HepG2 (cell line): ENCODE measurements at regions not wholly inside any gene's neighbourhood (a gene's known extent, or its start where the extent isn't known, plus 50 kb on each side); places are given as distances from the start of the nearest gene placed in this dataset.

Experiments
- ARID4A ChIP-seq: sonication (generic); formaldehyde crosslinking; IDR thresholded peaks from 2 replicates; pipeline ENCODE4 v1.5.0; 2020; ENCODE audit warnings: mild to moderate bottlenecking, missing genetic modification reagents, borderline replicate concordance
- ASH2L ChIP-seq: fragments of 300-600, 200-600 bp; sonication (generic); IDR thresholded peaks from 2 replicates; pipeline ENCODE4 v1.7.0; 2017; ENCODE audit warnings: low read depth, mild to moderate bottlenecking, moderate library complexity, mixed read lengths, low read length; ENCODE audit not compliant: insufficient read length
- JDP2 ChIP-seq: sonication (generic); formaldehyde crosslinking; IDR thresholded peaks from 2 replicates; pipeline ENCODE4 v1.8.1; 2022; ENCODE audit warnings: missing genetic modification reagents, borderline replicate concordance
- PAWR ChIP-seq: sonication (generic); formaldehyde crosslinking; IDR thresholded peaks from 2 replicates; pipeline ENCODE4 v1.4.0; 2020; ENCODE audit warnings: missing genetic modification reagents, mild to moderate bottlenecking, borderline replicate concordance
- PRPF4 ChIP-seq: fragments of 200-400 bp; formaldehyde crosslinking; IDR thresholded peaks from 2 replicates; pipeline ENCODE4 v1.6.1; 2016; ENCODE audit warnings: low read length, low read depth; ENCODE audit not compliant: poor library complexity, severe bottlenecking
- REL ChIP-seq: sonication (generic); formaldehyde crosslinking; conservative IDR thresholded peaks from 2 replicates; pipeline ENCODE4 v1.8.0; 2022; ENCODE audit warnings: mild to moderate bottlenecking, missing genetic modification reagents, moderate library complexity
- ZBTB37 ChIP-seq: sonication (generic); formaldehyde crosslinking; IDR thresholded peaks from 2 replicates; pipeline ENCODE4 v1.4.0; 2020; ENCODE audit warnings: mild to moderate bottlenecking, missing genetic modification reagents
- ZFP37 ChIP-seq: sonication (generic); formaldehyde crosslinking; IDR thresholded peaks from 2 replicates; pipeline ENCODE4 v1.4.0; 2020; ENCODE audit warnings: missing genetic modification reagents, borderline replicate concordance
- ZNF547 ChIP-seq: sonication (generic); formaldehyde crosslinking; IDR thresholded peaks from 2 replicates; pipeline ENCODE4 v1.5.1; 2020; ENCODE audit warnings: mild to moderate bottlenecking, missing genetic modification reagents
- ZNF549 ChIP-seq: sonication (generic); formaldehyde crosslinking; IDR thresholded peaks from 2 replicates; pipeline ENCODE4 v1.5.0; 2020; ENCODE audit warnings: missing genetic modification reagents

- TF ChIP-seq ARID4A (CRISPR knock-in tag) (no peak), ASH2L (no peak), ZFP37 (CRISPR knock-in tag) (no peak), REL (CRISPR knock-in tag) (no peak), ZBTB37 (CRISPR knock-in tag) (no peak), PRPF4 (no peak), JDP2 (no peak), PAWR (CRISPR knock-in tag) (no peak), ZNF549 (no peak), ZNF547 (CRISPR knock-in tag) (no peak)
- TF ChIP-seq, all 625 proteins: peak for 0
These were observed 359.1 kb downstream of the GLRX3 start (continued) for GRCh38 chr10:130495116-130495862.
